ENCODE measurements at regions not wholly inside any gene's neighbourhood (a gene's known extent, or its start where the extent isn't known, plus 50 kb on each side); places are given as distances from the start of the nearest gene placed in this dataset.

GRCh38 chr4:86484241-86484640 lies 109.9 kb upstream of the PTPN13 start:
- TF ChIP-seq CTCF (IDR thresholded peaks at IDR 0.05) (no peak), ZFX (IDR thresholded peaks at IDR 0.05; ENCODE audit: borderline replicate concordance) (no peak)
